GM10248 (cell line): ENCODE measurements at regions not wholly inside any gene's neighbourhood (a gene's known extent, or its start where the extent isn't known, plus 50 kb on each side); places are given as distances from the start of the nearest gene placed in this dataset.

Experiments
- CTCF ChIA-PET: fragments of 300-600 bp; sonication (Branson Sonifier 250); formaldehyde crosslinking; extraction: SDS; loops from one replicate; lab custom pipeline; 2021; ENCODE audit warnings: antibody characterized with exemption; lab: Yijun Ruan, JAX
- POLR2A ChIA-PET: fragments of 350-650 bp; sonication (Branson Sonifier 250); formaldehyde crosslinking; extraction: SDS; loops from one replicate; lab custom pipeline; 2020; ENCODE audit warnings: antibody characterized with exemption; lab: Yijun Ruan, JAX
- DNase-seq: peaks from one replicate; pipeline ENCODE4 v3.0.0; 2012; ENCODE audit errors: extremely low spot score
- TF ChIP-seq, protein P1 (sequence below): IDR thresholded peaks from 2 replicates; pipeline ENCODE4 v1.5.1; 2012; ENCODE audit warnings: mild to moderate bottlenecking, low read depth; ENCODE audit errors: extremely low read depth, missing control alignments, control extremely low read depth

DNA sequence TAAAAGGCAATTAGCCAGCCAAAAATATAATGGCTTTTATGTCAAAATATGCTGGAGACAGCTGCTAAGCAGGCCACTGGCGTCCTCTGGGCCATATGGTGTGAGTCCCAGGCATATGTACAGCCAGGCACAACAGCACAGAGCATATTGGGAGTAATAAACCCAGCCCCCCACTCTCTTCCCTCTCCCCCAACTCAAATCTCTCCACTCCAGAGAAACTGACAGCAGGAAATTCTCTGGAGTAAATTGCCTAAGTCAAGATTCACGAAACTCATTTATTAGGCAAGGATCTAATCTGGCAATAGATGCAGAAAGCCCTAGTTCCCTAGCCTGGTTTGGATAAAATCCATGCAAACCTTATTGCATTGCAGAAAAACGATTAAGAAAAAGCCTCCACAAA lies 147.9 kb upstream of the SEL1L start:
- TF ChIP-seq, protein P1, sequence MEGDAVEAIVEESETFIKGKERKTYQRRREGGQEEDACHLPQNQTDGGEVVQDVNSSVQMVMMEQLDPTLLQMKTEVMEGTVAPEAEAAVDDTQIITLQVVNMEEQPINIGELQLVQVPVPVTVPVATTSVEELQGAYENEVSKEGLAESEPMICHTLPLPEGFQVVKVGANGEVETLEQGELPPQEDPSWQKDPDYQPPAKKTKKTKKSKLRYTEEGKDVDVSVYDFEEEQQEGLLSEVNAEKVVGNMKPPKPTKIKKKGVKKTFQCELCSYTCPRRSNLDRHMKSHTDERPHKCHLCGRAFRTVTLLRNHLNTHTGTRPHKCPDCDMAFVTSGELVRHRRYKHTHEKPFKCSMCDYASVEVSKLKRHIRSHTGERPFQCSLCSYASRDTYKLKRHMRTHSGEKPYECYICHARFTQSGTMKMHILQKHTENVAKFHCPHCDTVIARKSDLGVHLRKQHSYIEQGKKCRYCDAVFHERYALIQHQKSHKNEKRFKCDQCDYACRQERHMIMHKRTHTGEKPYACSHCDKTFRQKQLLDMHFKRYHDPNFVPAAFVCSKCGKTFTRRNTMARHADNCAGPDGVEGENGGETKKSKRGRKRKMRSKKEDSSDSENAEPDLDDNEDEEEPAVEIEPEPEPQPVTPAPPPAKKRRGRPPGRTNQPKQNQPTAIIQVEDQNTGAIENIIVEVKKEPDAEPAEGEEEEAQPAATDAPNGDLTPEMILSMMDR: no peak
- POLR2A ChIA-PET: no interaction called here
- CTCF ChIA-PET: no interaction called here
- no peak for DNase-seq

DNA sequence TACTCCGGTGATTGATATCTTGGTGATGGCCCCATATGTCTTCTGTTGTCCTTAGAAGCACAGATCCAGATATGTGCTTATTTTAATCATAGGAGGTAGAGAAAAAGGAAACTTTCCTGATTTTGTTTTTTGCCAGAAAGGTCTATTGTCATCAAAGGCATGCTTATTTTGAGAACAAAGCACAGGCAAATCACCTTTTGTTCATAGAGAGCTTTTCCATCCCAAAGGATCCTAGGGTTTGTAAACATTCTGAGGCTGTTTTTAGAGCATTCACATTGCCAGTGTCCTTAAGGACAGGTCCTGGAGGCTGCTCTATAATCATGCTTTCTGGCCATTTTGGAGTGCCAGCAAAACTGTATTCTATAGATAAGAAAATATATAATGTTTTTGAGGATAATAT lies 148.5 kb upstream of the SEL1L start:
- CTCF ChIA-PET: no interaction called here
- DNase-seq: no peak
- POLR2A ChIA-PET: no interaction called here
- TF ChIP-seq, protein P1: no peak

DNA sequence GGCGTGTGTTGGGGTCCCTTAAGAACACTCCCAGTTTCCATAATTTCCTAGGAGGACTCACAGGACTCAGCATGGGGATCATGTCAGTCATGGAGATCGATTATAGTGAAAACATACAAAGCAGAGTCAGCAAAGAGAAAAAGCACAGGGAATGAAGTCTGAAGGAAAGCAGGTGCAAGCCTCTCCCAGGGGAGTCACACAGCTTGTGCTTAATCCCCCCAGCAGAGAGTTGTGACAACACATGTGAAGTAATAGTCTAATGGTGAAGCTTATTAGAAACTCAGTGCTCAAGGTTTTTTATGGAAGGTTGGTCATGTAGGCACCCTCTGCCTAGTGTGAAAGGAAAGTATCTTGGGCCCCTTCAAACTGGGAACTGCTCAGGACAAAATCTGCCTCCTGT lies 149.0 kb upstream of the SEL1L start:
- CTCF ChIA-PET: no interaction called here

DNA sequence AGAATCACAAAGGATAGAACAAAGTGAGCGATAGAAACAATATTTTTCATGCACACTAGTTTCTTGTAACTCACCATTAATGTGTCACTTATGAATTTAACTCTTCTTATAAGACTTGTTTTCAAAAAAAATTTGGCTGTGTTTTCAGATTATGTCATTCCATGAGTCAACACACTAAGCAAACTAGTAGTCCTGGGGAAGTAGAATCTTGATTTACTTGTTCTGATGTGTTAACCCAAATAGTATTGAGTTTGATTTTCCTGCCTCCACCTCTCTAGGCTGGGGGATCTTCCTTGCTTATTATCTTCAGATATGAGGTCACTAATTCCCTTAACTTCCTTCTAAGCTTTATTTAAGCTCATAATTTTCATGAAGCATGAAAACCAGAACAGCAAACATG lies 151.0 kb upstream of the SEL1L start:
- POLR2A ChIA-PET: no interaction called here
- no peak for DNase-seq
- TF ChIP-seq, protein P1: no peak
- CTCF ChIA-PET: interaction anchor here (1.2 kb wide), 2 partner anchors 18 to 25 kb away, joined by 3 to 4 read pairs; no protein-coding TSS in a partner anchor

More for the DNA sequence above, 149.0 kb upstream of the SEL1L start:
- no peak for DNase-seq
- TF ChIP-seq, protein P1: no peak
- POLR2A ChIA-PET: no interaction called here

DNA sequence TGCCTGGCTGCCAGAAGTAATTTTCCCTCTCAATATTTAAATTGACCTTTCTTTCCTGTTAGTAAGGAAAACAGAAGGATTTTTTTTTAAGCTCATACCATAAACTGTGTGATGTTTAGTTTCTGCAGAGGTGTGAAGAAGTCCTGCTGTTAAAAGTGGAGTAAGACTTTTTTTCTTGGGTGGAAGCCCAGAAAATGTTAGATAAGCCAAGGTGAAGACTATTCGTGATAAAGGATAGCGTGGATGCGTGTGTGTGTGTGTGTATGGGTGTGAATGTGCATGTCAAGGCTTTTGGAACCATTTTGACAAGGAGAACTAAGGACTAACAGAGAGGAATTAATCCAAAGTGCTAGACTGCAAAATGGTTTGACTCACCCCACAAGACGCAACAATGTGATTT lies 152.9 kb upstream of the SEL1L start:
- TF ChIP-seq, protein P1: no peak
- POLR2A ChIA-PET: no interaction called here
- CTCF ChIA-PET: interaction anchor here (0.7 to 2.0 kb wide), 2 partner anchors 10 to 12 kb away, joined by 3 to 5 read pairs; no protein-coding TSS in a partner anchor
- no peak for DNase-seq

DNA sequence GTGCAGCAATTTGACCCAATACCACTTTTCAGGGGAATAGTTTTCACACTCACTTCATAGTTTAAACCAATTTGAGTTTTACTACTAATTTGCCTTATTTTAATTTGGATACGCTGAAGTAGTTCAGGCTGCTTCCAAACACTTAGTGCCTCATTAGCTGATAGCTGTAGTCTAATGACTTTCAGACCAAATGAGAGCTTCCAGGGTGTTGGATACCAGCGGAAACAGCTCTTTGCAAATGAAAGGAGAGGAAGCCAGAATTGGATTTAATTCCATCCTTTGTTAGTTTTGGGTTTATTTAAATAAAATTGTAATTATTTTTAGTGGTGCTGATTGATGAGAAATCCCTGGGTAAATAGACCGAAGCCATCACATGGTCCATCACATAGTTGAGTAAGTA lies 158.3 kb upstream of the SEL1L start:
- ChIA-PET POLR2A (no interaction called here), CTCF (interaction anchor here (1.4 kb wide), 1 partner anchor 12 kb away, joined by 3 read pairs; no protein-coding TSS in a partner anchor)
- TF ChIP-seq, protein P1: no peak
- DNase-seq: no peak
